NCI-H526 treated with DMSO at 0.1 percent for 48 hours (cell line): ENCODE measurements at regions not wholly inside any gene's neighbourhood (a gene's known extent, or its start where the extent isn't known, plus 50 kb on each side); places are given as distances from the start of the nearest gene placed in this dataset.

ENCODE experiments used
- DNase-seq: peaks from one replicate; lab custom pipeline; 2025; lab: John Stamatoyannopoulos, UW

GRCh38 chr11:45347348-45348082 is 61.4 kb upstream of the SYT13 start:
- DNase-seq = no peak

GRCh38 chr11:45345491-45345890 is 59.4 kb upstream of the SYT13 start:
- no peak for DNase-seq

- no peak for DNase-seq
These were observed 57.9 kb upstream of the SYT13 start for GRCh38 chr11:45344028-45344427.

GRCh38 chr11:45343444-45343843 is 57.3 kb upstream of the SYT13 start:
- peak; percentile 93 for DNase-seq

- peak; percentile 52 for DNase-seq
These were observed 55.2 kb upstream of the SYT13 start for GRCh38 chr11:45341372-45341771.

GRCh38 chr11:45339729-45340519 is 53.8 kb upstream of the SYT13 start:
- DNase-seq = peak; percentile 84

- no peak for DNase-seq
These were observed 51.6 kb upstream of the SYT13 start for GRCh38 chr11:45337583-45338360.

- DNase-seq = no peak
These were observed 50.0 kb upstream of the SYT13 start for GRCh38 chr11:45336136-45336535.
